K562 (cell line): ENCODE measurements at regions not wholly inside any gene's neighbourhood (a gene's known extent, or its start where the extent isn't known, plus 50 kb on each side); places are given as distances from the start of the nearest gene placed in this dataset.

ENCODE experiments used
- ATAC-seq: fragments of 200-7000 bp; cut with Tn5 transposase; 3 replicates; pipeline ENCODE4 v1.9.1; 2020; ENCODE audit warnings: moderate library complexity
- BruUV-seq: library from RNA; stranded (reverse); fragments of 400-500 nt; replicated peaks from 2 replicates; lab custom pipeline; 2021; lab: Mats Ljungman, UMichigan
- CTCF ChIA-PET: fragments of 300-600 bp; formaldehyde crosslinking; extraction: SDS; loops from one replicate; lab custom pipeline; 2021; ENCODE audit warnings: low intra/inter-chr PET ratio; lab: Yijun Ruan, JAX
- POLR2A ChIA-PET: fragments of 300-600, 350-650 bp; sonication (Branson Sonifier 250); formaldehyde crosslinking; extraction: SDS; loops from one replicate; lab custom pipeline; 2021; ENCODE audit warnings: antibody characterized with exemption, inconsistent platforms; lab: Yijun Ruan, JAX
- DNase-seq, 4 experiments: peaks; one replicate each; pipeline versions ENCODE4 v3.0.0 to v3.0.0-alpha.2; 2011 to 2018; ENCODE audit warnings: low spot score in 3 of 4, mixed read lengths in 3 of 4; ENCODE audit errors: extremely low read depth in 1 of 4
- FAIRE-seq: peaks from 2 replicates; lab custom pipeline; 2011; peaks lifted over from hg19 to GRCh38; lab: Jason Lieb, UNC
- H2AFZ ChIP-seq: 2 replicates; pipeline ENCODE4 v1.6.0; 2011; ENCODE audit warnings: low read depth, low read length, control low read depth, inconsistent platforms
- H3K27ac ChIP-seq: fragments of 200-600 bp; 3 replicates; pipeline ENCODE4 v1.8.0; 2011; ENCODE audit warnings: low read depth, mild to moderate bottlenecking, control low read depth, inconsistent platforms, low read length, moderate library complexity, mixed read lengths; ENCODE audit errors: extremely low read depth
- H3K27me3 ChIP-seq, 2 experiments: fragments of 300-600 bp in 1 of 2; 2 replicates in 1 of 2; 3 replicates in 1 of 2; pipeline versions ENCODE4 v1.6.0 to v1.8.0; 2011; ENCODE audit warnings: inconsistent platforms in 2 of 2, low read length in 2 of 2, mild to moderate bottlenecking in 1 of 2, mixed read lengths in 1 of 2, moderate library complexity in 1 of 2; ENCODE audit not compliant: control insufficient read depth in 2 of 2, insufficient read depth in 2 of 2
- H3K36me3 ChIP-seq: fragments of 300-600 bp; 3 replicates; pipeline ENCODE4 v1.8.0; 2011; ENCODE audit warnings: mild to moderate bottlenecking, low read length, inconsistent platforms; ENCODE audit not compliant: control insufficient read depth, insufficient read depth
- H3K4me1 ChIP-seq, 2 experiments: fragments of 200-600 bp in 1 of 2; replicated peaks in 1 of 2; 2 replicates in 1 of 2; 3 replicates in 1 of 2; pipeline versions ENCODE4 v1.5.1 to v1.8.0; 2011; ENCODE audit warnings: inconsistent platforms in 2 of 2, low read length in 2 of 2, mild to moderate bottlenecking in 1 of 2, mixed read lengths in 1 of 2, moderate library complexity in 1 of 2; ENCODE audit not compliant: control insufficient read depth in 2 of 2, insufficient read depth in 2 of 2
- H3K4me2 ChIP-seq: 2 replicates; pipeline ENCODE4 v1.6.1; 2011; ENCODE audit warnings: low read length, control low read depth, inconsistent platforms, mixed read lengths; ENCODE audit not compliant: insufficient read depth
- H3K4me3 ChIP-seq: fragments of 200-600 bp; sonication (generic), shearing (Covaris generic); 2 replicates; pipeline ENCODE4 v1.5.1; 2016; ENCODE audit warnings: control low read depth, inconsistent platforms
- H3K79me2 ChIP-seq: fragments of 200-600 bp; 3 replicates; pipeline ENCODE4 v1.8.0; 2011; ENCODE audit warnings: low read length, inconsistent platforms; ENCODE audit not compliant: control insufficient read depth, insufficient read depth
- H3K9ac ChIP-seq, 2 experiments: 2 replicates each; pipeline versions ENCODE4 v1.6.0 to v1.6.1; 2011; ENCODE audit warnings: low read depth in 2 of 2, low read length in 2 of 2, control low read depth in 1 of 2, inconsistent platforms in 1 of 2, mild to moderate bottlenecking in 1 of 2, mixed read lengths in 1 of 2; ENCODE audit not compliant: insufficient read depth in 1 of 2
- H3K9me1 ChIP-seq: one replicate; pipeline ENCODE4 v1.6.0; 2011; ENCODE audit warnings: inconsistent platforms, mild to moderate bottlenecking, low read length, moderate library complexity; ENCODE audit not compliant: control insufficient read depth, insufficient read depth
- H3K9me3 ChIP-seq: replicated peaks from 2 replicates; pipeline ENCODE4 v1.5.1; 2011; ENCODE audit warnings: low read depth, low read length, inconsistent platforms; ENCODE audit not compliant: control insufficient read depth, insufficient read depth
- H4K20me1 ChIP-seq: replicated peaks from 2 replicates; pipeline ENCODE4 v1.6.1; 2011; ENCODE audit warnings: low read length, inconsistent platforms, mixed read lengths; ENCODE audit not compliant: control insufficient read depth, insufficient read depth
- FOXA1 ChIP-seq: fragments of 450-650 bp; IDR thresholded peaks from 2 replicates; pipeline ENCODE4 v1.6.1; 2016; ENCODE audit warnings: mild to moderate bottlenecking, borderline replicate concordance
- HNRNPK ChIP-seq: fragments of 200-400 bp; formaldehyde crosslinking; IDR thresholded peaks from one replicate; pipeline ENCODE4 v1.6.1; 2018; ENCODE audit warnings: mild to moderate bottlenecking, low read depth, low read length; ENCODE audit not compliant: poor library complexity, severe bottlenecking
- HNRNPL ChIP-seq: fragments of 200-400 bp; formaldehyde crosslinking; IDR thresholded peaks from 2 replicates; pipeline ENCODE4 v1.6.1; 2017; ENCODE audit warnings: low read depth, mild to moderate bottlenecking, low read length
- RUNX1 ChIP-seq: sonication (generic); IDR thresholded peaks from 2 replicates; pipeline ENCODE4 v1.6.1; 2016; ENCODE audit warnings: antibody characterized with exemption, low read depth
- SMARCC2 ChIP-seq: fragments of 450-650 bp; IDR thresholded peaks from 2 replicates; pipeline ENCODE4 v1.6.1; 2017; ENCODE audit warnings: antibody characterized with exemption, moderate library complexity, mild to moderate bottlenecking, low read depth
- ZEB2 ChIP-seq: fragments of 450-650 bp; IDR thresholded peaks from 2 replicates; pipeline ENCODE4 v1.6.1; 2016
- ZFX ChIP-seq: sonication (generic); formaldehyde crosslinking; IDR thresholded peaks from 2 replicates; pipeline ENCODE4 v1.8.0; 2022; ENCODE audit warnings: mild to moderate bottlenecking, missing genetic modification reagents, moderate library complexity
- ZNF316 ChIP-seq: fragments of 450-650 bp; IDR thresholded peaks from 2 replicates; pipeline ENCODE4 v1.6.1; 2016
- ZNF785 ChIP-seq: fragments of 250-450 bp; sonication (Bioruptor Pico); IDR thresholded peaks from 2 replicates; pipeline ENCODE4 v1.4.0; 2020; ENCODE audit warnings: mild to moderate bottlenecking
- WGBS: fragments of 100-300 bp; shearing (Covaris generic); methylation state at CpG from one replicate; pipeline ENCODE4 v1.1.6; 2016; ENCODE audit warnings: low coverage, mixed read lengths; ENCODE audit not compliant: insufficient coverage; ENCODE audit errors: missing lambda C conversion rate; 5-methylcytosine and 5-hydroxymethylcytosine counted together
- in situ Hi-C: fragments of 300-500 bp; cut with MboI; formaldehyde crosslinking; loops from 4 replicates; pipeline ENCODE4 v1.15.0; 2018; ENCODE audit warnings: inconsistent platforms, mixed read lengths
- intact Hi-C: fragments of 100-400 bp; cut with micrococcal nuclease; formaldehyde crosslinking; loops from 2 replicates; pipeline ENCODE4 v1.14.2; 2022
- TF ChIP-seq, protein P1 (sequence below), 2 experiments: IDR thresholded peaks; 2 replicates each; pipeline ENCODE4 v1.6.1; 2012; ENCODE audit warnings: improper control_type of control experiment in 2 of 2, low read depth in 2 of 2, low read length in 2 of 2, borderline replicate concordance in 1 of 2

DNA sequence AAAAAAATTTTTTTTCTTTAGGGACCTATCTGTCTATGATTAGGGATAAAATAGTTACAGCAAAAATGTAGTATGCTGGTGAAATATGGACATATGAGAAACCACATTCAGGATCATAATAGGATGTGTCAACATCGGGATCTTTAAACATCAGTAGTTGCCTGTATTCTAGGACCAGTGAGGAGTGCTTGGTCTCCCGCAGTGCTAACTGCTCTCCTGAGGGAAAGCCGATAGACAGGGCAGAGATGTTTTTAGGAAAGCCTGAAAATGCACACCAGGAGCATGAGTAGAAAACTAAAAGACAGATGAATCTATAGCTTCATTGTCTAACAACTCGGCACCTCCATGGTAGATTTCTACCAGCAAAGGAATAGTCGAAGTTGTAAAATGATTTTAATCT lies 178.1 kb upstream of the SMIM31 start (continued):
- TF ChIP-seq HNRNPK, result no peak
- no peak for TF ChIP-seq SMARCC2
- TF ChIP-seq, protein P1, sequence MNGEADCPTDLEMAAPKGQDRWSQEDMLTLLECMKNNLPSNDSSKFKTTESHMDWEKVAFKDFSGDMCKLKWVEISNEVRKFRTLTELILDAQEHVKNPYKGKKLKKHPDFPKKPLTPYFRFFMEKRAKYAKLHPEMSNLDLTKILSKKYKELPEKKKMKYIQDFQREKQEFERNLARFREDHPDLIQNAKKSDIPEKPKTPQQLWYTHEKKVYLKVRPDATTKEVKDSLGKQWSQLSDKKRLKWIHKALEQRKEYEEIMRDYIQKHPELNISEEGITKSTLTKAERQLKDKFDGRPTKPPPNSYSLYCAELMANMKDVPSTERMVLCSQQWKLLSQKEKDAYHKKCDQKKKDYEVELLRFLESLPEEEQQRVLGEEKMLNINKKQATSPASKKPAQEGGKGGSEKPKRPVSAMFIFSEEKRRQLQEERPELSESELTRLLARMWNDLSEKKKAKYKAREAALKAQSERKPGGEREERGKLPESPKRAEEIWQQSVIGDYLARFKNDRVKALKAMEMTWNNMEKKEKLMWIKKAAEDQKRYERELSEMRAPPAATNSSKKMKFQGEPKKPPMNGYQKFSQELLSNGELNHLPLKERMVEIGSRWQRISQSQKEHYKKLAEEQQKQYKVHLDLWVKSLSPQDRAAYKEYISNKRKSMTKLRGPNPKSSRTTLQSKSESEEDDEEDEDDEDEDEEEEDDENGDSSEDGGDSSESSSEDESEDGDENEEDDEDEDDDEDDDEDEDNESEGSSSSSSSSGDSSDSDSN (IDR thresholded peaks at IDR 0.05; ENCODE audit: borderline replicate concordance in 1 of 2, low read depth in 2 of 2, low read length in 2 of 2), result no peak
- no peak for TF ChIP-seq FOXA1

DNA sequence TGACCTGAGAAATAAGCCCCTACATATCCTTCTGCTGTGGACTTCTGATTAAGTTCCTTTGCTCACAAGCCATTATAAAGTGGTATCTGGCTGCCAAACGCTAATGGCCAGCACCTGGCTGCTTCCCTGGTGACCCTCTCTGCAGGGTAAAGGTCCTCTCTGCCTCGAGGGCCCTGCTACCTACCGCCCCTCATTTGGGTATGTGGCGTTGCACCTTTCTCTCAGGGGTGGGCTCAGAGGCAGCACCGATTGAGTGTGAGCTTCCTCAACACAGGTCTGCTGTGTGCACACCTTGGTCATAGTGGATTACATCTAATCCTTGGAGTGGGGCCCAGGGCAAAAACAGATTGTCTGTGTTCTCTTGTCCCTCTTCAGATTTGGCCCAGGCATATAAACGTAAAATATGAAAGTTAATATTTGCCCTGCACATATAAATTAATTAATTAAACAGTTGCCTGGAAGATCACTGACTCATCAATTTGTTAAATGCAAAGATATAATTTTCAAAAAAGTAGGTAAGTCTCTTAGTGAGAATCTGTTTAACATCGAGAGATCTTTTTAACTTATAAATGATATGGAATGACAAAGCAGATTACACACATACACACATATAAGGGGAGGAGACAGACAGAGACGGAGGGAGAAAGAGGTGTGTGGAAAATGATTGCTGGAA lies 174.5 kb upstream of the SMIM31 start:
- intact Hi-C loops, result no loop called here
- H3K9me1 ChIP-seq, result no peaks in the 10 kb centered on the region
- no peaks in the 10 kb centered on the region; the same call in 1 of the 2 replicates for H3K9me3 ChIP-seq
- H3K4me1 ChIP-seq, result no peaks in the 10 kb centered on the region
- 0% methylated on average over 8 of the region's 8 CpGs for WGBS
- no TSS peak for BruUV-seq
- H3K79me2 ChIP-seq, result no peaks in the 10 kb centered on the region
- TF ChIP-seq SMARCC2 (no peak), HNRNPL (no peak), ZEB2 (no peak), ZFX (no peak), ZNF316 (peak; percentile 48; the same call in 1 of the 2 replicates), ZNF785 (no peak), RUNX1 (no peak)
- H4K20me1 ChIP-seq, result no peaks in the 10 kb centered on the region
- no peaks in the 10 kb centered on the region for H3K27me3 ChIP-seq
- H2AFZ ChIP-seq, result no peak overlapping the region
- in situ Hi-C loops, result no loop called here
- CTCF ChIA-PET, result no interaction called here
- ATAC-seq, result no peak
- H3K36me3 ChIP-seq, result no peaks in the 10 kb centered on the region
- no peak overlapping the region for H3K27ac ChIP-seq
- H3K4me3 ChIP-seq, result no peak overlapping the region
- H3K9ac ChIP-seq, result no peak overlapping the region
- no peak for DNase-seq
- no peak for FAIRE-seq
- no peak overlapping the region for H3K4me2 ChIP-seq
- POLR2A ChIA-PET, result no interaction called here
